Upper lobe of left lung (tissue), 6 donors: ENCODE measurements at regions not wholly inside any gene's neighbourhood (a gene's known extent, or its start where the extent isn't known, plus 50 kb on each side); places are given as distances from the start of the nearest gene placed in this dataset.

Experiments
- ATAC-seq, 2 donors: fragments of 200-7000 bp; cut with Tn5 transposase; one replicate each; pipeline ENCODE4 v1.9.1; 2022; ENCODE audit warnings: mild to moderate bottlenecking in 2 of 2, moderate library complexity in 2 of 2; ENCODE audit not compliant: low FRiP score in 2 of 2
- DNase-seq, 2 donors: peaks; one replicate each; pipeline ENCODE4 v3.0.0-alpha.2; 2019 to 2020
- H3K27ac ChIP-seq, 4 donors: fragments of 200-600 bp; sonication (generic); one replicate each; pipeline ENCODE4 v1.5.1; 2016 to 2019
- H3K27me3 ChIP-seq, 4 donors: fragments of 200-600 bp; sonication (generic); one replicate each; pipeline ENCODE4 v1.5.1; 2017 to 2019
- H3K36me3 ChIP-seq, 4 donors: fragments of 200-600 bp; sonication (generic); one replicate each; pipeline ENCODE4 v1.5.1; 2016 to 2019
- H3K4me1 ChIP-seq, 4 donors: fragments of 200-600 bp; sonication (generic); one replicate each; pipeline ENCODE4 v1.5.1; 2018 to 2019
- H3K4me3 ChIP-seq, 4 donors: fragments of 200-600 bp; sonication (generic); one replicate each; pipeline ENCODE4 v1.5.1; 2017 to 2019; ENCODE audit warnings: mild to moderate bottlenecking in 2 of 4, moderate library complexity in 1 of 4
- H3K9me3 ChIP-seq, 4 donors: fragments of 200-600 bp; sonication (generic); one replicate each; pipeline ENCODE4 v1.5.1; 2018 to 2019
- CTCF ChIP-seq, 6 experiments: fragments of 450-650 bp in 4 of 6; fragments of 200-600 bp in 2 of 6; sonication (generic) in 2 of 6; IDR thresholded peaks; one replicate each; pipeline ENCODE4 v1.5.1; 2016 to 2019; ENCODE audit warnings: antibody characterized with exemption in 6 of 6
- EP300 ChIP-seq, 4 donors: sonication (generic); formaldehyde crosslinking; IDR thresholded peaks; one replicate each; pipeline ENCODE4 v1.5.1; 2017; ENCODE audit warnings: antibody characterized with exemption in 4 of 4, control low read depth in 2 of 4
- POLR2A ChIP-seq, 4 donors: fragments of 450-650 bp; IDR thresholded peaks; one replicate each; pipeline ENCODE4 v1.5.1; 2016 to 2017; ENCODE audit warnings: antibody characterized with exemption in 4 of 4, mild to moderate bottlenecking in 2 of 4
- POLR2AphosphoS5 ChIP-seq, 2 donors: sonication (generic); formaldehyde crosslinking; IDR thresholded peaks; one replicate each; pipeline ENCODE4 v1.5.1; 2017; ENCODE audit warnings: antibody characterized with exemption in 2 of 2
- WGBS, 2 donors: methylation state at CpG; one replicate each; pipeline ENCODE4 v1.1.5; 2017 to 2018; 5-methylcytosine and 5-hydroxymethylcytosine counted together
- donor health status: DM: no; HTN: no; CAD: no; lungs with moderate emphysema.
- donor health status: DM: no; HTN: yes; CAD: no; lungs with severe emphysema.

GRCh38 chr7:11244149-11244548, 270.5 kb downstream of the PHF14 start:
- 78 to 79% methylated on average over 3 of the region's 3 CpGs for WGBS, 2 donors
- no peaks in the 10 kb centered on the region for H3K36me3 ChIP-seq
- no peak overlapping the region for H3K4me3 ChIP-seq
- DNase-seq (no peak), ATAC-seq (no peak)
- no peaks in the 10 kb centered on the region for H3K4me1 ChIP-seq
- TF ChIP-seq EP300 (IDR thresholded peaks at IDR 0.05) (no peak), POLR2AphosphoS5 (IDR thresholded peaks at IDR 0.05) (no peak), CTCF (IDR thresholded peaks at IDR 0.05) (no peak), POLR2A (IDR thresholded peaks at IDR 0.05) (no peak)
- H3K27me3 ChIP-seq, result no peaks in the 10 kb centered on the region
- no peaks in the 10 kb centered on the region for H3K9me3 ChIP-seq
- no peak overlapping the region for H3K27ac ChIP-seq

- 0 to 22% methylated on average over 1 of the region's 1 CpG for WGBS, 2 donors
- DNase-seq, result no peak
Observed at GRCh38 chr7:11247545-11247944, 273.9 kb downstream of the PHF14 start.

GRCh38 chr7:11251436-11251835, 277.8 kb downstream of the PHF14 start:
- DNase-seq, result no peak
- H3K27ac ChIP-seq, result no peak overlapping the region
- no peaks in the 10 kb centered on the region for H3K27me3 ChIP-seq
- TF ChIP-seq POLR2A (IDR thresholded peaks at IDR 0.05) (no peak), EP300 (IDR thresholded peaks at IDR 0.05) (no peak), POLR2AphosphoS5 (IDR thresholded peaks at IDR 0.05) (no peak), CTCF (IDR thresholded peaks at IDR 0.05) (no peak)
- H3K4me1 ChIP-seq, result no peaks in the 10 kb centered on the region
- no peak for ATAC-seq
- 40 to 45% methylated on average over 2 of the region's 2 CpGs for WGBS, 2 donors
- no peak overlapping the region for H3K4me3 ChIP-seq
- no peaks in the 10 kb centered on the region for H3K9me3 ChIP-seq
- H3K36me3 ChIP-seq, result no peaks in the 10 kb centered on the region

More at GRCh38 chr7:11247545-11247944, 273.9 kb downstream of the PHF14 start:
- H3K36me3 ChIP-seq, result no peaks in the 10 kb centered on the region
- no peak for ATAC-seq
- no peaks in the 10 kb centered on the region for H3K27me3 ChIP-seq
- no peak overlapping the region for H3K27ac ChIP-seq
- TF ChIP-seq POLR2AphosphoS5 (IDR thresholded peaks at IDR 0.05) (no peak), EP300 (IDR thresholded peaks at IDR 0.05) (no peak), CTCF (IDR thresholded peaks at IDR 0.05) (no peak), POLR2A (IDR thresholded peaks at IDR 0.05) (no peak)
- no peak overlapping the region for H3K4me3 ChIP-seq
- H3K9me3 ChIP-seq, result no peaks in the 10 kb centered on the region
- no peaks in the 10 kb centered on the region for H3K4me1 ChIP-seq

GRCh38 chr7:11252011-11252607, 278.4 kb downstream of the PHF14 start:
- 87 to 92% methylated on average over 3 to 4 of the region's 4 CpGs for WGBS, 2 donors
- no peaks in the 10 kb centered on the region for H3K9me3 ChIP-seq
- ATAC-seq (no peak), DNase-seq (no peak)
- H3K4me1 ChIP-seq, result no peaks in the 10 kb centered on the region
- no peaks in the 10 kb centered on the region for H3K36me3 ChIP-seq
- H3K27ac ChIP-seq, result no peak overlapping the region
- H3K4me3 ChIP-seq, result no peak overlapping the region
- TF ChIP-seq POLR2AphosphoS5 (IDR thresholded peaks at IDR 0.05) (no peak), CTCF (IDR thresholded peaks at IDR 0.05) (no peak), EP300 (IDR thresholded peaks at IDR 0.05) (no peak), POLR2A (IDR thresholded peaks at IDR 0.05) (no peak)
- no peaks in the 10 kb centered on the region for H3K27me3 ChIP-seq

- DNase-seq, result no peak
Observed at GRCh38 chr7:11252705-11253272, 279.1 kb downstream of the PHF14 start.

More at GRCh38 chr7:11252705-11253272, 279.1 kb downstream of the PHF14 start:
- TF ChIP-seq POLR2A (IDR thresholded peaks at IDR 0.05) (no peak), EP300 (IDR thresholded peaks at IDR 0.05) (no peak), CTCF (IDR thresholded peaks at IDR 0.05) (no peak), POLR2AphosphoS5 (IDR thresholded peaks at IDR 0.05) (no peak)
- no peaks in the 10 kb centered on the region for H3K36me3 ChIP-seq
- no peaks in the 10 kb centered on the region for H3K27me3 ChIP-seq
- H3K9me3 ChIP-seq, result no peaks in the 10 kb centered on the region
- ATAC-seq, result no peak
- WGBS, 2 donors, result 41 to 55% methylated on average over 3 of the region's 3 CpGs
- no peak overlapping the region for H3K27ac ChIP-seq
- H3K4me3 ChIP-seq, result no peak overlapping the region
- H3K4me1 ChIP-seq, result no peaks in the 10 kb centered on the region
